ENCODE measurements at regions not wholly inside any gene's neighbourhood (a gene's known extent, or its start where the extent isn't known, plus 50 kb on each side); places are given as distances from the start of the nearest gene placed in this dataset.

- TF ChIP-seq POLR2A (IDR thresholded peaks at IDR 0.05) (no peak), CTCF (IDR thresholded peaks at IDR 0.05) (no peak)
These were observed 235.8 kb upstream of the RHOBTB1 start for GRCh38 chr10:61179771-61180170.

Measured in uterus (tissue), 2 donors.